NCI-H460 (cell line): ENCODE measurements at regions not wholly inside any gene's neighbourhood (a gene's known extent, or its start where the extent isn't known, plus 50 kb on each side); places are given as distances from the start of the nearest gene placed in this dataset.

Source experiments
- DNase-seq: peaks from one replicate; pipeline ENCODE4 v3.0.0-alpha.2; 2016; ENCODE audit warnings: low read depth; ENCODE audit errors: extremely low read depth

DNA sequence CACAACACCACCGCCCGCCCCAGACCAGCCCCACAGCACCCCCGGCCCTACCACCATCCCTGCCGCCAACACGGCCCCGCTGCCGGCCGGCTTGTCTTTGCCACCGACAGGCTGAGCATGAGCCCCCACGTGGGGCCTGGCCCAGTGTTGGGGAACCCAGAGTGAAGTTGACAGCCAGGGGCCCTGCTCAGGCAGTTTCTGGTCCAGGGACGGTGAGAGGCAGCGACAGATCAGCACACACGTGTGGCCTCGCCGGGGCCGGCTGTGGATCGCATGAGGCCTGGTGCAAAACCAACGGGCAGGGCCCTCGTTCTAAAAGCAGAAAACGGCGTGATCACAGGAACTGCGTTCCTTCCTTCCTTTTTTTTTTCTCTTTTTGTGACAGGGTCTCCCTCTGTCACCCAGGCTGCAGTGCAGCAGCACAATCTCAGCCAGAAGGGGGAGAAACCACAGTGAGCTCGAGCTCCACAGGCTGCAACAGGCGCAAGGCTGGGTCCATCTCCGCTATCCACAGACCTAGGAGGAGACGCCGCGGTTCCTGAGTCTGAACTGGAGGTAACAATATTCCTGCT, 50.5 kb upstream of the FBRSL1 start:
- no peak for DNase-seq

DNA sequence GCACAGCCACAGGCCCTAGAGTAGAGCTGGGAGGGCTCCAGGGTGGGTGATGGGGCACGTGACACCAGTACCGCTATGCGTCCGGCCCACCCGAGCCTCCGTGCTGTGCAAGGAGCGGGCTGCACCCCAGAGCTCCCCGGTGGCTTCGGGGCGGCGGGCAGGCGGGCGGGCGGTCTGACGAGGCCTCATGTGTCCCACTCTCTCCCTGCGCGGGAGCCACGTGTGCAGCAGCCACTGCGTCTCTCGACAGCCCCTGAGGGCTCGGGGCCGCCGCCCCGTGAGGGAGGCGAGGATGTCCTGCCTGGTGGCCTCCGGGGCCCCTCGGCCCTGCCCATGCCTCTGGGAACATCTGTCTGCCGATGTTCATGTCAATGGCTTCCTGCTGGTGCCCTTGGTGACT, 51.2 kb upstream of the FBRSL1 start:
- DNase-seq, result no peak

DNA sequence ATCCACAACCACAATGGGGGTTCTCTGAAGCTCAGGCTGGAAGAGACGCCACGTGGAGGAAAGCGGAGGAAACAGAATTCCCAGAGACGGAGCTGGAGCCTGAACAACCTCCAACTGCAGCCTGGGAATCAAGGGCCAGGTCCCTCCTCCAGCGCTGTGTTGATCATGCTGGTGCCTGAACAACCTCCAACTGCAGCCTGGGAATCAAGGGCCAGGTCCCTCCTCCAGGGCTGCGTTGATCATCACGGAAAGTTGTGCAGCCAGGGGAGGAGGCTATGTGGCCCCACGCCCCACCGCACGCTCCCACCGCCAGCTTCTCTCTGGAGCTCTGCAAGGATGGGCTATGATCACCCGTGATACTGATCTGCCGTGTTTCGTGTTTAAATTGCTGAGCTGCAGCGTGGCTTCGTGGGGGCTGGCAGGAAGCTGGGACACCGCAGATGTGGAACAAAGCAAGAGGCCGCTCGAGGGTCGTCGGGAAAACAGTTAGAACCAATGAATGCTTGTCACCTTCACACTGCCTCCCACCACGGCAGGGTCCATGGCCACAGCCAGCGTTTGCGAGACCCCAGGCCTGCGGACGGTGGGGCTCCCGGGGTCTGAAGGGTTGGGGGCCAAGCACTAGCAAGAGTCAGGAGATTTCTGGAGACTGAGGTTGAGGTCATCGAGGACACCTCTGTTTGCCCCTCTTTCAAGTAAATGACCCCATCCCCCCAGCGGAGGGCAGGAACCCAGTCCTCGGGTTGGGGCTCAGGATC, 51.8 kb upstream of the FBRSL1 start:
- DNase-seq, result no peak

DNA sequence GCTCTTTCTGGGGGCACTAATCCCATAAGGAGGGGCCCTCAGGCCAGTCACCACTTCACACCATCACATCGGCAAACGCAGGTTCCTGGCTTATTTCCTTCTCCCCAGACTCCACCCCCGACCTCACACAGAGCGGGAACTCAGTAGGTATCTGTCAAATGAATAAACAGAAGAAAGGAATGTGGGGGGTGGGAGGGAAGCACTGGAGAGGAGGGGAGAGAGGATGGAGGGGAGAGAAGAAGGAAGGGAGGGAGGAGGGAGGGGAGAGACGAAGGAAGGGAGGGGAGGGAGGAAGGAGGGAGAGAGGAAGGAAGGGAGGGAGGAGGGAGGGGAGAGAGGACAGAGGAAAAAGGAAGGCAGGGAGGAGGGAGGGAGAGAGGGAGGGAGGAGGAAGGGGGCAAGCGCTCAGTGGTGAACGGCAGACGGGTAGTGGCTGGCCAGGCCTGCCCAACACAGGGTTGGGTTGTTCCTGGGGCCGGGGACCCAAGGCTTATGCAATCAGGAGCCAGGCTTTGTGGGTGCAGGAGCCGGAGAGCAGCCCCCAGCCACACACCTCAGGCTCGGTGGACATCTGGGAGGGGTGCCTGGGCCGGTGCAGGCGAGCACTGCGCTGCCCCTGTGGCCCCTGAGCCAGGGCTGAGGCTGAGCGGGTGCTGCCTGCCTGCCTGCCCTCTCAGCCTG, 52.6 kb upstream of the FBRSL1 start:
- DNase-seq, result no peak

DNA sequence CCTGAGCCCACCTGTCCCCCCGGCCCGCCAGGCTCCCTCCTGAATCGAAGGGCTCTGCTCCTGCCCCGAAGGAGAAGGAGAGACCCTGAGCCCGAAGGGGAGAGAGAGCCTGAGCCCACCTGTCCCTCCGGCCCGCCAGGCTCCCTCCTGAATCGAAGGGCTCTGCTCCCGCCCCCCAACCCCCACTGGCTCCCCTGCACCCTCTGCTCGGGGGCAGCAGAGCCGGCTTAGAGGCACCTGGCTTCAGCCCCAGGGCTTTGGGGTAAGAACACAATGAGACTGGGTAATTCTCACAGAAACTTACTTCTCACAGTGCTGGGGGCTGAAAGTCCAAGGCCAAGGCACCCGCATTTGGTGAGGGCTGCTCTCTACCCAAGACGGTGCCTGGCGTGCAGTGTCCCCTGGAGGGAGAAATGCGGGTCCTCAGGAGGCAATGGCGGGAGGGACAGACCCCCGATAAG, 53.1 kb upstream of the FBRSL1 start:
- DNase-seq, result no peak

DNA sequence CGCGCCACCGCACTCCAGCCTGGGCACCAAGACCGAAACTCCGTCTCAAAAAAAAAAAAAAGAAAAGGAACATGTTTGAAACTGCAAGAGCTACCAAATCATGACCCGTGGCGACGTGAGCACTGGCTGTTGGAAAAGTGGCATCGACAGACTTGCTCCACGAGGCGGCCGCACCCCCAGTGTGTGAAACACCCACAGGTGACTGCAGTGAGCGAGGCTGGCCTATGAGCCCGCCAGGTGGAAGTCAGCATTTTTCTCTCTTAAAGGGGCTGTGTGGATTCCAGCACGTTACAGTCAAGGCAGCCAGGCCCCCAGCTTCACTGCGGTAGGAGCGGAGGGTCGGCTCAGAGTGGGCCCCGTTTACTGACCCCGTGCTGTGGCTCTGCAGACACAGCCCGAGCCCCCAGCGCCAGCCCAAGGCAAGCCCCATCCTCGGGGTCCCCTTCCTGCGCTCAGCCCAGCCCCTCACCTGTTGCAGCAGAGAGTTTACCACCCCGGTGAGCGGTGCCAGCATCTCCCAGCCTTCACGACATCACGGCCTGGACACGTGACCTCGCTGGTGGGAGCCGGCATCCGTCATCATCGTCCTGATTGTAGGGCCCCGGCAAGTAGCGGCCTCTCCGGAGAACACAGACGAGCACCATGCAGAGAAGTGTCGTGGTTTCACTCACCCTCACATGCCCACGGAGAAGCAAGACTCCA, 54.3 kb upstream of the FBRSL1 start:
- DNase-seq, result no peak

DNA sequence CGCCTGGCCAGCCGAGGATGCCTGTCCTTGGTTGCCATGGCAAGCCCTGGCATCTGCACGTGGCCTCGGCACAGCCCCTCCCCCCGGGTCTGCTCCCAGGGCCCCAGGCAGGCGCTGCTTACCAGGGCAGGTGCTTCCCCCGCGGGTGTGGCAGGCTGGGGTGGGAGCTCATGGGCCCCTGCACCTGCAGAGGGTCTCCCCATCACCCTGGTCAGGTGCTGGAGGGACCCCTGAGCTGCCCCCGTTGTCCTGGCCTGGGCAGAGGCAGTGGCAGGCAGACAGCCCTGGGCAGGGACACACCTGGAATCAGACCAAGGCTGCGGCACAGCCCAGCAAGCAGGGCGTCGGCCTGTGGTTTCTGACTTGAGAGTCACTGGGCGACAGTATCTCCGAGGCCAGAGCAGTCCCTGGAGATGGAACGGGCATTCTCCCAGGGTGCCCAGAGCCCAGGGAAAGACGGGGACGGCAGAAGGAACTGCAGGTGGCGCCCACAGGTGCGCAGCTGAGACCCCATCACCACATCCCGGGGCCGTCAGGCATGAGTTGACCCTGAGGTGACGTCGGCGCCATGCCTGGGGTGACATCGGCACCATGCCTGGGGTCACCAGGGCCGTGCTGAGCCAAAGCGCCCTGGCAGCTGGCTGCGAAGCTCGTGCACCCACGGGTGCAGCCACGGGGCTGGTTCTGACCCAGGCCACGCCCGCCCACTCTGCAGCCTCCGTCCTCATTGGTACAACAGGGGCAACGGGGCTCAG, 56.1 kb upstream of the FBRSL1 start:
- no peak for DNase-seq

DNA sequence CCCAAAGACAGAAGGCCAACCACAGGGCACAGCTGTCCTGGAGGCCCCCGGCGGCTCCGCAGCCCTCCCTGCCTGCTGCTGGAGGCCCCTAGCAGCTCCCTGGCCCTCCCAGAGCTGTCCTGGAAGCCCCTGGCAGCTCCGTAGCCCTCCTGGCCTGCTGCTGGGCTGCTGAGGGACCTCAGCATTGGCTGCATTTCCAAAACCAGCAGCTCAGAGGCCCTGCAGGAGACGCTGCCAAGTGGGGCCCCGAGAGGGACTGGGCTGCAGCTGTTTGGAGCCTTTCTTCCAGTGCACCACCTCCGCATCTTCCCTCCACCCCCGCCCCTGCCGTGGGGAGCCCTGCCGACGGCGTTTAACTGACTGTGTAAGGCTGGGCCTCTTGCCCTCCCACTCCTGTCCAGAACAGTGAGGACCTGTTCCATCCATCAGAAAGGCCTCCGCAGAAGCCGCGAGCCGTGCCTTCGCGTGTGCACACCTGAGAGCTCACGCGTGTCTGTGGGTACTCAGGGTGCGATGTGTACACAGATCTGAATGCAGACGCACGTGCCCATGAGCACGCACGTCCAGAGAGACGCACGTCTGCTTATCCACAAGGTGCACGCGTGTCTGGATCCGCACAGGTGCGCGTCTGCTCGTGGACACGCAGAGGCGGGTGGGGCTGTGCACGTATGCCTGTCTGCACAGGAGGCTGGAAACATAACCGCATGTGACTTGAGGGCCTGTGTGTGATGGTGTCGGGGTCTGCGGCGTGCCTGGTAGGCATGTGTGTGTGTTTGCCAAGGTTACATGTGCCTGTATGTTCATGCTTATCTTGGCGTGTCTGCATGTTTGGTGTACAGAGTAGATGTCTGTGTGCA, 57.0 kb upstream of the FBRSL1 start:
- no peak for DNase-seq

DNA sequence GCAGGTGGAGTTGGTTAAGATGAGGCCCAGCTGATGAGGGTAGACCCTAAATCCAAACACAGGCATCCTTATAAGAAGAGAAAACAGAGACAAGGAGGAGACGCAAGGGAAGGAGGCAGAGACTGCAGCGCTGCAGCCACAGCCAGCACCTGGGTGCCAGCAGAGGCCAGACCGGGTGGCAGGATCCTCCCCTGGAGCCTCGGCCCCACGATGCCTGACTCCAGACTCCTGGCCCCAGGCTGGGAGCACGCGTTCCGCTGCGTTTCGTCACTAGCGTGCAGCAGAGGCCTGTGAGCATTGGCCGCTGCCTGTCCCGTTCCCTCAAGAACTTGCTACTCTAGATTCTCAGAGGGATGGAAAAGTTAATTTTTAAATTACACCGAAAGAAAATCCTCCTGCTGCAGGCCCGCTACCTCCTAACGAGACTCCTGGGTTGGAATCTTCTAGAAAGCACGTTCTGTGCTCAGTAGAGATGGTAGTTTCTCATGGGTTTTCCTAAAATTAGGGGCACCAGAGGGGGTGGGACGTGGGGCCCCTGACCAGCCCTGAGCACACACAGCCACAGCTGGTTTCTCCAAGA, 57.7 kb upstream of the FBRSL1 start:
- no peak for DNase-seq

DNA sequence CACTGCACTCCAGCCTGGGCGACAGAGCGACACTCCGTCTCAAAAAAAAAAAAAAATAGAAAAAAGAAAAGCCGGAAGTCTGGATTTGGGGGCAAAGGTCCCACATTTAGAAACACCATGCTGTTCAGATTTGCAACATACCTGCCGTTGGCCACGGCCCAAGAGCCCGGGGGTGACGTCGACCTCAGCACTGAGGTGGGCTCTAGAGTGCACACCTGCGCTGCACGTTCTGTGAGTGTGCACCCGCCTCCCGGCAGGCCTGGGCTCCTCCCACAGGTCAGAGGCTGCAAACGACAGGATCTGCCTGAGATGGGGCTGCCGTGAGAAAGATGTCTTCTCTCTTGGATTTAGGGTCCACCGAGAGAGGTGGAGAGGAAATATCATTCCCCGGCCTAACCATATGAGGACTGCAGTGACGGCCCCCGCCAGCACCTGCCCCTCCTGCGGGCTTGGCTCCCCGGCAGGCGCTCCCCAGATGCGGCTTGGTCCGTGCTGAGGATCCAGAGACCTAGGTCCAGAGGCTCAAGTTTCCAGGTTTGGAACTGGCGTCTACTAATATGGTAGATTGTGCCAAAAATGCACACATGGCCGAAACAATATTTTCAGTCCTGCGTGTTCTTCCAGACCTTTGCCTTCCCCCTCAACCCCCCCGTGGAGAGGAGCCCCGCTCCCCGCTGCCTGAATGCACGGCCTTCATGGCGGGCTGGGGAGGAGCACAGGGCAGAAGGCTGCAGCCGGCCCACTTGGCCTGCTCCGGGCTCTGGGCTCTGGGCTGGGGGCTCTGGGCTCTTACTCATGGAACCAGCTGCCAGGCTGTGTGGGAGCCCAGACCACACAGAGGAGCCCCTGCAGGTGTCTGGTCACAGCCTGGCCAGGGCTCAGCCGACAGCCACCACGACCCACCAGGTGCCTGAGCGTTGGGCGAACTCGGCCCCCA, 58.8 kb upstream of the FBRSL1 start:
- no peak for DNase-seq

DNA sequence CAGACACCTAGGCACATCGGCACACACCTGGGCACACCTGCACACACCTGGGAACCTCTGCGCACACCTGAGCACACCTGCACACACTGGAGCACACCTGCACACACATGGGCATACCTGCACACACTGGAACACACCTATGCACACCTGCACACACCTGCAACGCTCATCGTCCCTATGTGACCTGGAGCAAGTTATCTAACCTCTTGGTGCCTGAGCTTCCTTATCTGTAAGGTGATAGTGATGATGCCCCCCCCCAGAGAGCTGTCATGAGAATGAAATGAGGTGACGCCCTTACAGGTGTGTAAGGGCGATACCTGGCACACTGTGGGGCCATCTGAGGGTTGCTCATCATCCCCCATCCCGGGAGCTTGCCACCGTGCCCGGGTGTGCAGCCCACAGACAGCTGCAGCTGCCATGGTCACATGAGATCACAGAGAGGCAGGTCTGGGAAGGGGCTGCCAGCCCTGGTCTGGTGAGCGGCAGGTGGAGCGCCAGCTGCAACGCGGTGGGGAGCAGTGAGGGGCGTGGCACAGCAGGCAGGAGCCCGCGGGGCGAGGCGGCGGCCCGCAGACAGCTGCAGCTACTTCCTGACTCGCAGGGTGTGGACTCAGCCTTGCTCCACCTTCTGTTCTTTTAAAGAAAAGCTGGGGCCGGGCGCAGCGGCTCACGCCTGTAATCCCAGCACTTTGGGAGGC, 59.9 kb upstream of the FBRSL1 start:
- DNase-seq, result peak; percentile 32

DNA sequence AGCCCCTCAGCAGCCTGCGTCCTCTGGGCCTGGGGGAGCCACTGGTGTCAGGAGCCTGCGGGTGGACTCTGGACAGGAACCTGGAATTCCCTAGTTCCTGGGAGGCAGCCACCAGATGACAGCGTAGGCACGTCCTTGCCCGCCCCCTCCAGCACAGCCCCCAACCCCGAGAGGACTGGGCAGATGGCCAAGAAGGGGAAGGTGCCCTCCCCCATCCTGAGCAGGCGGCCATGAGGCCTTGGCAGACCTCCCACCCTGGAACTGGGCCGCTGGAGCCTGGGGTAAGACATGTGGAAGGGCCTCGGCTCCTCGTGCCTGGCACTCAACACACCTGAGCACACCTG, 60.4 kb upstream of the FBRSL1 start:
- no peak for DNase-seq

DNA sequence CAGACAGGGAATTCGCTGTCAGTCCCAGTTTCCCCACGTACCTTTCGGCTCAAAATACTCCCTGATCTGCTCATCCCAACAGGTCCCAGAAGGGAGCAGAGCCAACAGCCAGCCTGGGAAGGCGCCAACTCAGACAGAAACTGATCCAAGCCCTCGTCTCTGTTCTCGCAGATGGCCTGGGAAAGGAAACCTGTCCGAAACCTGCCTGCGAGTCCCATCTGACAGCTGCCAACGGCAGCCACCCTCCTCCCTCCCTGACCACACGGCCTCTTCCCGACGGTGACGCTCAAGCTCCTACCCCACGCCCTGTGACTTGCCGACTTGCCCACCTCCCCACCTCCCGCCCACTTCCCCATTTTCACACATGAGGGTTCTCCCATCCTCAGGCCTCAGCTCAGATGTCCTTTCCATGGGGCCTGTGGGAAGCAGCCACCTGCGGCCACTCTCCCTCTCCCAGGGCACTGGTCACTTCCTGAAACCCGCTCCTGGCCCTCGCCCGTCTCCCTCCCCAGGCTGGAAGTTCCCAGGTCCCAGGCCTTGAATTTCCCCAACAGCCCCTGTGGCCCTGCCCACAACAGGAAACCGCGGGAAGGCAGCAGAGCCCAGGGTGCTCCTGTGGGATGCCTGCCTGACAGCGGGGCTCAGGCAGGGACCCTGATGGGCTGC, 60.9 kb upstream of the FBRSL1 start:
- DNase-seq, result no peak

DNA sequence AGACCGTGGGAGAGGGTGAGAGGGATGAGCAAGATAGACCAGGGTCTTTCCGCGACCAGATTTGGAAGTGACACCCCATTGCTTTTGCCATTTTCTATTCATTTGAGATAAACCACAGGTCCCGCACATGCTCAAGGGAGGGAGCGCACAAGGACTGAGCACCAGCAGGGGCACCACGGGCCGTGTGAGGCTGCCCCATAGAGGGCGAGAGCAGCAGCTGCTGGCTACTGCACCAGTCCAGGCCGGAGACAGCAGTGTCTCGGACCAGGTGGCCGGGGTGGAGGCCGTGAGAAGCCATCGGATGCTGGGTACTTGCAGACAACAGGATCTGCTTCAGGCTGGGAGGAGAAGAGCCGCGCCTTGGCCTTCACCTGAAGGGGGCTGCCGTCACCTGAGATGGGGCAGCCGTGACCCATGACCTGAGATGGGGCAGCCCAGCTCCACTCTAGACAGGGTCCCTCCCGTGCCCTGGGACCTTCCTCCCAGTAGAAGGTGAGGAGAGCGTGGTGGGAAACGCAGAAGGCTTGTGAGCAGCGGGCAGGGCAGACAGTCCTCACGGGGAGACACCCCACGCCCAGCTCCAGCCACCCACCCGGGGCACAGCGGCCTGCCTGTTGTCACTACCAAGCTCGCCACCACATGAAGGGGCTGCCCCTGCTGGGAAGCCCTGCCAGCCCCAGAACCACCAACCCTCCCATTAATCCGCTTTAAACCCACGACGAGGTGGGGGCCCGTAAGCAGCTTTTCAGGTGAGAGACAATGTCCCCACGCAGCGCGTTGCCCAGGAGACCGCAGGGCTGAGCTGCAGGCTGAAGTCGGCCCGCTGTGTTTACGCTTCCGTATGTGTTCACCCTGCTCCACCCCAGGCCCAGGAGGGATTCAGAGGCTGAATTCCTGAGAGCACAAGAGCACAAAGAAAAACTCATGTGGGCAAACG, 61.7 kb upstream of the FBRSL1 start:
- DNase-seq, result no peak

DNA sequence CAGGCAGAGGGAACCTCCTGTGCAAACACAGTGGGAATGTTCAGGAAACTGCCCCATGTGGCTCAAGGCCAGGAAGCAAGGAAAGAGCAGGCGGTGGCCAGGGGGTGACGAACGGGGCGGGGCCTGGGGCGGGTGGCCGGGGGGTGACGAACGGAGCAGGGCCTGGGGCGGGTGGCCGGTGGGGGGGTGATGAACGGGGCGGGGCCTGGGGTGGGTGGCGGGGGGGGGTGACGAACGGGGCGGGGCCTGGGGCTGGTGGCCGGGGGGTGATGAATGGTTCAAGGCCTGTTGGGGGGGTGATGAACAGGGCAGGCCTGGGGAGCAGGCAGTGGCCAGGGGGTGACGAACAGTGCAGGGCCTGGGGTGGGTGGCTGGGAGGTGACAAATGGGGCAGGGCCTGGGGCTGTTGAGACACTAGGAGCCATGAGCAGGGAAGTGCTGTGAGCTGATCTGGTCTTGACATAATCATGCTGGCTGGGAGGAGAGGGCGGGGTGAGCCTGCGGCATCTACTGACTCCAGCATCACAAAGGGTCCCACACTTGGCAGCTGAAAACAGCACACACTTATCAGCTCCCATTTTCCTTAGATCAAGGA, 62.7 kb upstream of the FBRSL1 start:
- no peak for DNase-seq
